Kidney epithelial cell (primary cell): ENCODE measurements at regions not wholly inside any gene's neighbourhood (a gene's known extent, or its start where the extent isn't known, plus 50 kb on each side); places are given as distances from the start of the nearest gene placed in this dataset.

ENCODE experiments used
- DNase-seq: peaks from one replicate; pipeline ENCODE4 v3.0.0-alpha.2; 2010; ENCODE audit warnings: low read depth
- H3K27me3 ChIP-seq: 2 replicates; pipeline ENCODE4 v1.6.0; 2011; ENCODE audit warnings: low read length; ENCODE audit not compliant: control insufficient read depth, insufficient read depth
- H3K36me3 ChIP-seq: 2 replicates; pipeline ENCODE4 v1.5.1; 2011; ENCODE audit warnings: low read length; ENCODE audit not compliant: control insufficient read depth, insufficient read depth
- H3K4me3 ChIP-seq: 2 replicates; pipeline ENCODE4 v1.5.1; 2011; ENCODE audit warnings: low read depth, mild to moderate bottlenecking, control low read depth, low read length
- TF ChIP-seq, protein P1 (sequence below): IDR thresholded peaks from 2 replicates; pipeline ENCODE4 v1.5.1; 2011; ENCODE audit warnings: mild to moderate bottlenecking, moderate library complexity, low read length, control low read depth, inconsistent platforms; ENCODE audit not compliant: insufficient read depth, poor library complexity, severe bottlenecking

GRCh38 chr5:128763321-128763720 is 202.0 kb upstream of the SLC27A6 start:
- DNase-seq, result no peak
- Histone ChIP-seq H3K4me3 (no peak overlapping the region), H3K36me3 (no peaks in the 10 kb centered on the region), H3K27me3 (no peaks in the 10 kb centered on the region)
- TF ChIP-seq, protein P1, sequence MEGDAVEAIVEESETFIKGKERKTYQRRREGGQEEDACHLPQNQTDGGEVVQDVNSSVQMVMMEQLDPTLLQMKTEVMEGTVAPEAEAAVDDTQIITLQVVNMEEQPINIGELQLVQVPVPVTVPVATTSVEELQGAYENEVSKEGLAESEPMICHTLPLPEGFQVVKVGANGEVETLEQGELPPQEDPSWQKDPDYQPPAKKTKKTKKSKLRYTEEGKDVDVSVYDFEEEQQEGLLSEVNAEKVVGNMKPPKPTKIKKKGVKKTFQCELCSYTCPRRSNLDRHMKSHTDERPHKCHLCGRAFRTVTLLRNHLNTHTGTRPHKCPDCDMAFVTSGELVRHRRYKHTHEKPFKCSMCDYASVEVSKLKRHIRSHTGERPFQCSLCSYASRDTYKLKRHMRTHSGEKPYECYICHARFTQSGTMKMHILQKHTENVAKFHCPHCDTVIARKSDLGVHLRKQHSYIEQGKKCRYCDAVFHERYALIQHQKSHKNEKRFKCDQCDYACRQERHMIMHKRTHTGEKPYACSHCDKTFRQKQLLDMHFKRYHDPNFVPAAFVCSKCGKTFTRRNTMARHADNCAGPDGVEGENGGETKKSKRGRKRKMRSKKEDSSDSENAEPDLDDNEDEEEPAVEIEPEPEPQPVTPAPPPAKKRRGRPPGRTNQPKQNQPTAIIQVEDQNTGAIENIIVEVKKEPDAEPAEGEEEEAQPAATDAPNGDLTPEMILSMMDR, result no peak

DNA sequence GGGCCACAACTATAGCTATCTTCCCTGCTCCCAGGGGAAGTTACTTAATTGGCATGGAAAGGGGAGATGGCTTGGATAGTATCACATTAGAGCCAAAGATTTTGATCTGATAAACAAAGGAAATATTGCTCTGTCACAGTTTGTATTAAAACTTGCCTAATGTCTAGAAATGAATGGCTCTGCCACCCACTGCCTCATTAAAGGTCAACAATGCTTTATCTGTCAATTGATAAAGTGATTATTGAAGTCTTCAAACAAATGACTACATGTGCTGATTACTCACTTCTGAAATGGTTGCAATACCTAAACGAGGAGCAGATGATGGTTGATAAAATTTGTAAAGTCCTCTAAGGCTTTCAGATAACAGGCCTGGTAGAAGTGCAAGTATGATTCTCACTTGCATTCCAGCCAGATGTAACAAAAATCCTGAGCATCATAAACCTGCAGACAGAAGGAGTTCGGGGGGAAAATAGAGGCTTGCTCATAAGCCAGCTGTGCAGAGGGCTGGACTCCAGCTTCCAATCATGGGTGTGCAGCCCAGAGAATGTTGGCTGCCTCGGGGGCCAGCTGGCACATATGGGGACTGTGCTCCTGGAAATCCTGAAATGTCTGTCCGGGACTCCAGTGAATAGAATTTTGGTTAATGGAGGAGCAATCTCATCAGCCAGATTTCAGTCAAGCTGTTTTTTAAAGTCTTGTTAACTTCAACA is 200.5 kb upstream of the SLC27A6 start:
- TF ChIP-seq, protein P1, result no peak
- Histone ChIP-seq H3K4me3 (no peak overlapping the region), H3K36me3 (no peaks in the 10 kb centered on the region), H3K27me3 (no peaks in the 10 kb centered on the region)
- DNase-seq, result no peak

DNA sequence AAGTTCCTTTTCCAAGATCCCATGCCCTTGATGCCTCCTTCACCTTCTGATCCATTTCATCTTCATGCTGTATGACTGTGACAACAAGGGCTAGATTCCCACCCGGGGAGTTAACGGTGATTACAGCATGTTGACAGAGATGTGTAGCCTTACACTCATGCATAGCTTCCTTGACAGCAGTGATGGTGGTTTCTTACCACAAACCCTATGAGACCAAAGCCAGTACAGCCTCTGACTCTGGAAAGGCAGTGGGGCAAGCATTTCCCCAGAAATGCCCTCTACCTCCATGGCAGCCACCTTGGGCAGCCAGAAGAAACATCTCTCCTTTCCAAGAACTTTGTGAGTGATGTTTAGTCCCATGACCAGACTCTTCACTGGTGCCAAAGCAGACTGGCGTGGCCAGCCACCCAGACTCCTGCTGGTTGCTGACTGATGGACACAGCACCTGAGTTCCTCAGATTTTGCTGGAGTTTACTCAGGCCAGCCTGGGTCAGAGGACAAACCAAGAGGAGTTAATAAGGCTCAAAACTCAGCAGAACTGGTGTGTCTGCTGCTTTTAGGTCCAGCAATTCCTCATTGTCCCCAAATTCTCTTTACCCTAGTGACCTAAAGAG is 199.7 kb upstream of the SLC27A6 start:
- no peak for DNase-seq
- TF ChIP-seq, protein P1, result no peak
- H3K4me3 ChIP-seq, result no peak overlapping the region
- H3K36me3 ChIP-seq, result no peaks in the 10 kb centered on the region
- H3K27me3 ChIP-seq, result no peaks in the 10 kb centered on the region

DNA sequence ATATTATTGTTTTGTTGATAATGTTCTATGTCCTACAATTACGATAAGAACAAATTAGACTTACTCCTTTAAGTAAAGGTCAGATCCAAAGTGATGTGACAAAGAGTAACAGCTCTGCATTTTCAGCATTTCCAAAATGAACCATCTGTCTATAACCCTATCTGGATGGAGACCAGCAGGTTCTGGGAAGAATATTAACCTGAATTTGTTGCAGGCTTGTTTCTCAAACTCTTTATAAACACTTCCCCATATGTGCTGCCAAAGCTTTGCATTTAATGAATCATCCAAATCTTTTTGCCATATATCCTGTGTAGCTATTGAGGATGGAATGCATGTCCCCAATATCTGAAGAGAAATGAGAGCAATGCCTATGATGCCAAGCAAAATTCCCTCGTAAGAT is 198.9 kb upstream of the SLC27A6 start:
- no peaks in the 10 kb centered on the region for H3K36me3 ChIP-seq
- DNase-seq, result no peak
- TF ChIP-seq, protein P1, result no peak

DNA sequence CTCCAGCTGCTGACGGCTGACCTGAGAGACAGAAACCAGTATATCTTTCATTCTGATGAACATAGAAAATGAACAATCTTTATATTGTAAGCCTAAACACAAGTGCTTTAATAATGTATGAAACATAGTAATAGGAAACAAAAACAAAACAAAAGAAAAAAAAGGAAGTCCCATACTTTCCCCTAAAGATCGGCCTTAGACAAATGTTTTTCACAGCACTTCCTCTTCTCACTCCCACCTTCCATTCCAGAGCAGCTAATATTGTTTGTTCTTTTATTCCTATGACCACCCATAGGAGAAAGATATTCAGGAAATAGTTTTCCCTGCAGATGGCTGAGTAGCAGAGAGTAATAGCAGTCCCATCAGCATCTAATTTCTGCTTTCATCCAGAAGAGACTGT is 194.4 kb upstream of the SLC27A6 start:
- H3K27me3 ChIP-seq, result no peaks in the 10 kb centered on the region
- DNase-seq, result no peak
- H3K4me3 ChIP-seq, result no peak overlapping the region
- TF ChIP-seq, protein P1, result no peak
- no peaks in the 10 kb centered on the region for H3K36me3 ChIP-seq

More for the DNA sequence above, 198.9 kb upstream of the SLC27A6 start:
- no peak overlapping the region for H3K4me3 ChIP-seq
- H3K27me3 ChIP-seq, result no peaks in the 10 kb centered on the region
